Heart left ventricle (tissue), 16 donors: ENCODE measurements at regions not wholly inside any gene's neighbourhood (a gene's known extent, or its start where the extent isn't known, plus 50 kb on each side); places are given as distances from the start of the nearest gene placed in this dataset.

Source experiments
- ATAC-seq, 4 donors: fragments of 200-7000 bp; cut with Tn5 transposase; one replicate each; pipeline ENCODE4 v1.9.1; 2020 to 2022; ENCODE audit warnings: moderate library complexity in 4 of 4, mild to moderate bottlenecking in 3 of 4, moderate number of reproducible peaks in 1 of 4
- DNase-seq, 5 donors: peaks; one replicate each; pipeline ENCODE4 v3.0.0-alpha.2; 2020
- H3K27ac ChIP-seq, 12 donors: fragments of 200-600 bp; sonication (generic) in 4 of 12; one replicate each; pipeline versions ENCODE4 v1.5.0 to v1.8.0; 2016 to 2022; ENCODE audit warnings: mild to moderate bottlenecking in 2 of 12
- H3K27me3 ChIP-seq, 9 donors: fragments of 200-600 bp; sonication (generic) in 2 of 9; one replicate each; pipeline versions ENCODE4 v1.5.1 to v1.8.0; 2016 to 2022; ENCODE audit warnings: mild to moderate bottlenecking in 3 of 9
- H3K36me3 ChIP-seq, 9 donors: fragments of 200-600 bp; sonication (generic) in 2 of 9; one replicate each; pipeline versions ENCODE4 v1.5.0 to v1.8.0; 2018 to 2022; ENCODE audit warnings: mild to moderate bottlenecking in 2 of 9
- H3K4me1 ChIP-seq, 12 donors: fragments of 200-600 bp; sonication (generic) in 4 of 12; one replicate each; pipeline versions ENCODE4 v1.5.0 to v1.8.0; 2016 to 2022; ENCODE audit warnings: mild to moderate bottlenecking in 3 of 12
- H3K4me3 ChIP-seq, 12 donors: fragments of 200-600 bp; sonication (generic) in 4 of 12; one replicate each; pipeline versions ENCODE4 v1.5.0 to v1.8.0; 2017 to 2022; ENCODE audit warnings: mild to moderate bottlenecking in 9 of 12, moderate library complexity in 4 of 12
- H3K9me3 ChIP-seq, 12 donors: fragments of 200-600 bp; sonication (generic) in 4 of 12; one replicate each; pipeline versions ENCODE4 v1.5.0 to v1.8.0; 2016 to 2022; ENCODE audit warnings: mild to moderate bottlenecking in 1 of 12
- POLR2A ChIP-seq, 2 donors: fragments of 450-650 bp; IDR thresholded peaks; one replicate each; pipeline ENCODE4 v1.6.1; 2017; ENCODE audit warnings: antibody characterized with exemption in 2 of 2, mild to moderate bottlenecking in 2 of 2, moderate library complexity in 2 of 2
- WGBS, 4 donors: extraction: QIAGEN DNeasy Blood & Tissue Kit in 2 of 4; methylation state at CpG; one replicate each; pipeline versions ENCODE4 v1.1.5 to v1.1.7; 2013 to 2018; 5-methylcytosine and 5-hydroxymethylcytosine counted together
- intact Hi-C, 10 donors: fragments of 100-400 bp; cut with DNase I; formaldehyde crosslinking; loops; one replicate each; pipeline versions ENCODE4 v1.11.1 to v1.14.2; 2022
- TF ChIP-seq, protein P1 (sequence below), 12 donors: fragments of 200-600 bp; sonication (generic) in 4 of 12; IDR thresholded peaks; one replicate each; pipeline versions ENCODE4 v1.5.0 to v1.8.0; 2018 to 2022; ENCODE audit warnings: antibody characterized with exemption in 12 of 12, mild to moderate bottlenecking in 5 of 12
- donor health status: ischemic (EF 13 %, LVEDD 7.1; RV severe dilation, severe dysfunction).
- donor health status: healthy with polysubstance abuse.
- donor health status: DM: no; HTN: yes; CAD: no.
- donor health status: DM: no; HTN: no; CAD: no.
- donor health status: ischemic (EF 25% LVEDD 6.9; RV normal size, moderate dysfunction).
- donor health status: ischemic (EF 25% LVEDD 5.7; RV mildly dilated, moderate dysfunction).
- donor health status: healthy.
- donor health status: DM: yes; HTN: yes; CAD: no.
- donor health status: ischemic (EF 35%, LVEDD 5.7; RV mildly dilated, moderate dysfunction).
- donor health status: nonischemic (EF 11% LVEDD 7.7; RV severe dilation, severe dysfunction).
- donor health status: DM: yes; HTN: yes; CAD: no.
- donor health status: PGD.
- donor health status: ischemic (EF 29% LVEDD 5.4; RV normal size, mild dysfunction).
- donor health status: nonischemic (EF 23%, LVEDD 6.1; RV moderate dilation, normal function).

DNA sequence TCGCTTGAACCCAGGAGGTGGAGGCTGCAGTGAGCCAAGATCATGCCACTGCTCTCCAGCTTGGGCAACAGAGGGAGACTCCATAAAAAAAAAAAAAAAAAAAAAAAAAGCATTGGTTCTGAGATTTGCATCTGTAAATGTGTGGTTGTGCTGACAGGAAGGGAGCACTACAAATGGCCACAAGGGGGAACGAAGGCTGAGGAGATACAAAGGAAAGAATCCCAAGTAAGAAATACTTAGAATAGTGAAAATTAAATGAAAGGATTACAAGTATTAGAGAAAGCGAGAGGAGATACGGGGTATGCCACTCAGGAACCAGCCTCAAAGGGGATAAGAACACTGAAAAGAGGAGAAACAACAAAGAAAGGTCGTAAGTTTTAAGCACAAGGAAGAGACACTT lies 284.9 kb downstream of the KLF12 start:
- Histone ChIP-seq H3K9me3 (no peaks in the 10 kb centered on the region), H3K4me1 (peaks cover 0 to 11% (median 0%) of the 10 kb centered on the region in 12 donors), H3K36me3 (peaks cover 0 to 12% (median 7%) of the 10 kb centered on the region in 9 donors), H3K4me3 (no peak overlapping the region), H3K27me3 (no peaks in the 10 kb centered on the region), H3K27ac (no peak overlapping the region)
- no peak for DNase-seq
- TF ChIP-seq, protein P1, sequence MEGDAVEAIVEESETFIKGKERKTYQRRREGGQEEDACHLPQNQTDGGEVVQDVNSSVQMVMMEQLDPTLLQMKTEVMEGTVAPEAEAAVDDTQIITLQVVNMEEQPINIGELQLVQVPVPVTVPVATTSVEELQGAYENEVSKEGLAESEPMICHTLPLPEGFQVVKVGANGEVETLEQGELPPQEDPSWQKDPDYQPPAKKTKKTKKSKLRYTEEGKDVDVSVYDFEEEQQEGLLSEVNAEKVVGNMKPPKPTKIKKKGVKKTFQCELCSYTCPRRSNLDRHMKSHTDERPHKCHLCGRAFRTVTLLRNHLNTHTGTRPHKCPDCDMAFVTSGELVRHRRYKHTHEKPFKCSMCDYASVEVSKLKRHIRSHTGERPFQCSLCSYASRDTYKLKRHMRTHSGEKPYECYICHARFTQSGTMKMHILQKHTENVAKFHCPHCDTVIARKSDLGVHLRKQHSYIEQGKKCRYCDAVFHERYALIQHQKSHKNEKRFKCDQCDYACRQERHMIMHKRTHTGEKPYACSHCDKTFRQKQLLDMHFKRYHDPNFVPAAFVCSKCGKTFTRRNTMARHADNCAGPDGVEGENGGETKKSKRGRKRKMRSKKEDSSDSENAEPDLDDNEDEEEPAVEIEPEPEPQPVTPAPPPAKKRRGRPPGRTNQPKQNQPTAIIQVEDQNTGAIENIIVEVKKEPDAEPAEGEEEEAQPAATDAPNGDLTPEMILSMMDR (IDR thresholded peaks at IDR 0.05): peak in 11 of 12 donors; percentile 8 to 54 (median 34)
- no peak for TF ChIP-seq POLR2A (IDR thresholded peaks at IDR 0.05)
- intact Hi-C loops: no loop called here
- peak in 1 of 4 donors; percentile 50 for ATAC-seq
- 78 to 81% (median 80%) methylated on average over 5 of the region's 5 CpGs for WGBS, 4 donors

DNA sequence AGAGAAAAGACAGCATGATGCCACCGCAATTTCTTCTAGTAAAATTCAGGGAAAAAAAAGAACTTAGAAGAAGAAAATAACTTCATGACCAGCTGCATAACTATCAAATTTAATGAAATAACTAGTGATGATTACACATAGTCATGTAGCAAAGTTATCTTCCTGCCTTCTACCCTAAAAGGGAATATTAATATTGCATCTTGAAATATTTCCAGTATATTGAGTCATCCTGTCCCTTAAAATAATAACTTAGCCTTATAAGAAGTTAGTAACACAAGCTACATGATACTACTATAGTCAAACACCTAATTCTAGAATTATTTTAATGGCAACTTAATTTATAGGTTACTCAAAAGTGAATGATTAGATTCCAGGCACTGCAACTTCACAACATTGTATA lies 289.2 kb downstream of the KLF12 start:
- H3K4me1 ChIP-seq: peaks cover 0 to 14% (median 2%) of the 10 kb centered on the region in 12 donors
- H3K27me3 ChIP-seq: no peaks in the 10 kb centered on the region
- ATAC-seq (no peak), DNase-seq (no peak)
- H3K4me3 ChIP-seq: no peak overlapping the region
- intact Hi-C loops: no loop called here
- no peak for TF ChIP-seq POLR2A (IDR thresholded peaks at IDR 0.05)
- TF ChIP-seq, protein P1 (IDR thresholded peaks at IDR 0.05): no peak
- 86 to 93% (median 91%) methylated on average over 1 of the region's 1 CpG for WGBS, 4 donors
- peaks cover 0 to 12% (median 7%) of the 10 kb centered on the region in 9 donors for H3K36me3 ChIP-seq
- H3K27ac ChIP-seq: no peak overlapping the region
- no peaks in the 10 kb centered on the region for H3K9me3 ChIP-seq

DNA sequence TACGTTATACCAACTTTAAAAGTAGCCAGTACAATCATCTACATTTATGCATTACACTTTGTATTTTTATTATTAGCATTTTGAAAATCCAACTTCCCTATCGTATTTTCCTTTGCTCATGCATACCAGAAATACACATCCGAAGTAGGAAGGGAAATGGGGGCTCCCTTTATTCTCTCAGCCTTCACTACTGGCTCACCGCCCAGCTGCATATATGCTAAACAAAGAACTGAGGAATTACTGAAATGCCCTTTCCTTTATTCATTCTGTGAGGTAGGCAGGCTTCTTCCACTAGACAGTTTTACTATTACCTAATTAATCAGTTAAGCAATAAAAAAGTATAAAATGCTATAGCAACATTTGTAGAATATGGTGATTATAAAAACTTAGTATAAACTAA lies 291.6 kb downstream of the KLF12 start:
- Histone ChIP-seq H3K9me3 (no peaks in the 10 kb centered on the region), H3K36me3 (peaks cover 0 to 12% (median 7%) of the 10 kb centered on the region in 9 donors), H3K27ac (no peak overlapping the region), H3K4me3 (no peak overlapping the region), H3K4me1 (peaks cover 0 to 14% (median 0%) of the 10 kb centered on the region in 12 donors), H3K27me3 (no peaks in the 10 kb centered on the region)
- no peak for TF ChIP-seq POLR2A (IDR thresholded peaks at IDR 0.05)
- TF ChIP-seq, protein P1 (IDR thresholded peaks at IDR 0.05): no peak
- DNase-seq (no peak), ATAC-seq (no peak)
- intact Hi-C loops: no loop called here
- 59 to 70% (median 60%) methylated on average over 4 of the region's 4 CpGs for WGBS, 4 donors

DNA sequence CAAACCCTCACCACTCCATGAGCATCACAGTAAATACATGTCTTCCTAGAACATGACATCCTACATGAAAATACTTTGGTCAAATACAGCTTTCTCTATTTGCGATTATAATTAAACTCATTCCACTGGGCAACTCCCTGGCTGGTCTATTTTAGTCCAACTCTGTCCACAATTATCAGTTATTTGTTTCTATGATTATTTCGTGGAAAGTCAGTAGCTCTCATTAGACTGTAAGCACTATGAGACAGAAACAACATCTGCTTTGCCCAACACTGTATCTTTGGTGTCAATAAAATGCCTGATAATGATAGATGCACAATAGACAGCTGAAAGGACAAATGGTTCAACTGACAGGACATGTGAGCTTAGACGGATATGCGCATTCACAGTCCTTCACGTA lies 292.0 kb downstream of the KLF12 start:
- no peak for DNase-seq
- TF ChIP-seq POLR2A (IDR thresholded peaks at IDR 0.05): no peak
- TF ChIP-seq, protein P1 (IDR thresholded peaks at IDR 0.05): no peak
- 66 to 74% (median 71%) methylated on average over 5 of the region's 5 CpGs for WGBS, 4 donors
- Histone ChIP-seq H3K27me3 (no peaks in the 10 kb centered on the region), H3K36me3 (peaks cover 0 to 12% (median 7%) of the 10 kb centered on the region in 9 donors), H3K4me1 (peaks cover 0 to 17% (median 2%) of the 10 kb centered on the region in 12 donors), H3K9me3 (no peaks in the 10 kb centered on the region), H3K4me3 (no peak overlapping the region), H3K27ac (no peak overlapping the region)
- intact Hi-C loops: no loop called here
- no peak for ATAC-seq
